Gastrocnemius medialis (tissue), 4 donors: ENCODE measurements at regions not wholly inside any gene's neighbourhood (a gene's known extent, or its start where the extent isn't known, plus 50 kb on each side); places are given as distances from the start of the nearest gene placed in this dataset.

Source experiments
- CTCF ChIP-seq, 5 experiments: fragments of 450-650 bp in 3 of 5; fragments of 200-600 bp in 2 of 5; sonication (generic) in 2 of 5; IDR thresholded peaks in 4 of 5; conservative IDR thresholded peaks in 1 of 5; 1 replicate in 4 of 5; 2 replicates in 1 of 5; pipeline ENCODE4 v1.5.1; 2016 to 2019; ENCODE audit warnings: antibody characterized with exemption in 5 of 5, mild to moderate bottlenecking in 3 of 5, moderate library complexity in 3 of 5
- POLR2A ChIP-seq, 2 donors: fragments of 450-650 bp; IDR thresholded peaks; one replicate each; pipeline ENCODE4 v1.6.1; 2017; ENCODE audit warnings: antibody characterized with exemption in 2 of 2, mild to moderate bottlenecking in 2 of 2, moderate library complexity in 2 of 2

DNA sequence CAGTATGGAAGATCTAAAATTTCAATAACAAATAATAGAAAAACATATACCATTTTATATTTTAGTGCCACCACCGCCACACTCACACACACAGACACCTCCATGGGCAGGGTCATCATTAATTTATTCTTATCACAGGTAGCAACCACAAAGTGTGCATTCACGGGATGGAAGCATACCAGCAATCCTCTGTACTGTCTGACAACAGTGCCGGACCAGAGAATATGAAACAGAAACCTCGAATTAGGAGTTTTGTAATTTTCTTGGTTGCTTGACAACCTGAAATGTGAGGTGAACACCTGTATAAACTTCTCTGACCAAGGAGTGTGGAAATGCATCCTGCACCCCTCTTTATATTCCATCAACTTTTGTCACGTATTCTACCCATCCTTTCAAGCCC is 213.9 kb upstream of the KCNIP4 start:
- TF ChIP-seq CTCF (IDR thresholded peaks at IDR 0.05 in 4 of 5, conservative IDR thresholded peaks at IDR 0.05 in 1 of 5) (no peak), POLR2A (IDR thresholded peaks at IDR 0.05) (no peak)
